Suprapubic skin (tissue), 4 donors: ENCODE measurements at regions not wholly inside any gene's neighbourhood (a gene's known extent, or its start where the extent isn't known, plus 50 kb on each side); places are given as distances from the start of the nearest gene placed in this dataset.

Experiments
- EP300 ChIP-seq: sonication (generic); formaldehyde crosslinking; IDR thresholded peaks from one replicate; pipeline ENCODE4 v1.6.1; 2017; ENCODE audit warnings: antibody characterized with exemption
- POLR2A ChIP-seq, 2 donors: fragments of 450-650 bp; IDR thresholded peaks; one replicate each; pipeline ENCODE4 v1.6.1; 2017; ENCODE audit warnings: antibody characterized with exemption in 2 of 2, mild to moderate bottlenecking in 2 of 2, moderate library complexity in 2 of 2
- POLR2AphosphoS5 ChIP-seq, 3 donors: sonication (generic); formaldehyde crosslinking; IDR thresholded peaks; one replicate each; pipeline ENCODE4 v1.6.1; 2017; ENCODE audit warnings: antibody characterized with exemption in 3 of 3
- TF ChIP-seq, protein P1 (sequence below), 2 donors: fragments of 200-600 bp in 1 of 2; fragments of 450-650 bp in 1 of 2; sonication (generic) in 1 of 2; IDR thresholded peaks; one replicate each; pipeline ENCODE4 v1.5.1; 2016 to 2019; ENCODE audit warnings: antibody characterized with exemption in 2 of 2, mild to moderate bottlenecking in 1 of 2, moderate library complexity in 1 of 2

DNA sequence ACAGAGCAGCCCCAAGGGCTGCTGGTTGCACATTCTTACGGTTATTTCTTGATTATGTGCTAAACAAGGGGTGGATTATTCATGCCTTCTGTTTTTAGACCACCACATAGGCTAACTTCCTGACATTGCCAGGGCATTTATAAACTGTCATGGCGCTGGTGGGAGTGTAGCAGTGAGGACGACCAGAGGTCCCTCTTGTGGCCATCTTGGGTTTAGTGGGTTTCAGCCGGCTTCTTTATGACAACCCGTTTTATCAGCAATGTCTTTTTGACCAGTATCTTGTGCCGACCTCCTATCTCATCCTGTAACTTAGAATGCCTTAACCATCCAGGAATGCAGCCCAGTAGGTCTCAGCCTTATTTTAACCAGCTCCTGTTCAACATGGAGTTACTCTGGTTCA lies 212.4 kb upstream of the GRID2 start:
- TF ChIP-seq POLR2A (IDR thresholded peaks at IDR 0.05) (no peak), EP300 (no peak), POLR2AphosphoS5 (IDR thresholded peaks at IDR 0.05) (no peak)
- TF ChIP-seq, protein P1, sequence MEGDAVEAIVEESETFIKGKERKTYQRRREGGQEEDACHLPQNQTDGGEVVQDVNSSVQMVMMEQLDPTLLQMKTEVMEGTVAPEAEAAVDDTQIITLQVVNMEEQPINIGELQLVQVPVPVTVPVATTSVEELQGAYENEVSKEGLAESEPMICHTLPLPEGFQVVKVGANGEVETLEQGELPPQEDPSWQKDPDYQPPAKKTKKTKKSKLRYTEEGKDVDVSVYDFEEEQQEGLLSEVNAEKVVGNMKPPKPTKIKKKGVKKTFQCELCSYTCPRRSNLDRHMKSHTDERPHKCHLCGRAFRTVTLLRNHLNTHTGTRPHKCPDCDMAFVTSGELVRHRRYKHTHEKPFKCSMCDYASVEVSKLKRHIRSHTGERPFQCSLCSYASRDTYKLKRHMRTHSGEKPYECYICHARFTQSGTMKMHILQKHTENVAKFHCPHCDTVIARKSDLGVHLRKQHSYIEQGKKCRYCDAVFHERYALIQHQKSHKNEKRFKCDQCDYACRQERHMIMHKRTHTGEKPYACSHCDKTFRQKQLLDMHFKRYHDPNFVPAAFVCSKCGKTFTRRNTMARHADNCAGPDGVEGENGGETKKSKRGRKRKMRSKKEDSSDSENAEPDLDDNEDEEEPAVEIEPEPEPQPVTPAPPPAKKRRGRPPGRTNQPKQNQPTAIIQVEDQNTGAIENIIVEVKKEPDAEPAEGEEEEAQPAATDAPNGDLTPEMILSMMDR (IDR thresholded peaks at IDR 0.05), result no peak
